ENCODE measurements at regions not wholly inside any gene's neighbourhood (a gene's known extent, or its start where the extent isn't known, plus 50 kb on each side); places are given as distances from the start of the nearest gene placed in this dataset.

- no peak for DNase-seq
These were observed 255.9 kb downstream of the FAT3 start for GRCh38 chr11:92480499-92480898.

- DNase-seq, result no peak
These were observed 258.0 kb downstream of the FAT3 start for GRCh38 chr11:92482492-92483060.

- no peak for DNase-seq
These were observed 260.0 kb downstream of the FAT3 start for GRCh38 chr11:92484570-92484969.

GRCh38 chr11:92489826-92490399 lies 265.3 kb downstream of the FAT3 start:
- DNase-seq, result no peak

GRCh38 chr11:92492372-92492771 lies 267.8 kb downstream of the FAT3 start:
- no peak for DNase-seq

GRCh38 chr11:92495107-92495793 lies 270.6 kb downstream of the FAT3 start:
- DNase-seq, result no peak

- no peak for DNase-seq
These were observed 275.8 kb downstream of the FAT3 start for GRCh38 chr11:92500453-92500852.

- DNase-seq, result no peak
These were observed 276.6 kb downstream of the FAT3 start for GRCh38 chr11:92501066-92501739.

GRCh38 chr11:92504004-92504403 lies 279.4 kb downstream of the FAT3 start:
- no peak for DNase-seq

- no peak for DNase-seq
These were observed 279.9 kb downstream of the FAT3 start for GRCh38 chr11:92504534-92504933.

- no peak for DNase-seq
These were observed 281.1 kb downstream of the FAT3 start for GRCh38 chr11:92505689-92506088.

GRCh38 chr11:92506809-92507336 lies 282.3 kb downstream of the FAT3 start:
- DNase-seq, result no peak

GRCh38 chr11:92510591-92510990 lies 286.0 kb downstream of the FAT3 start:
- DNase-seq, result no peak

GRCh38 chr11:92511522-92512203 lies 287.0 kb downstream of the FAT3 start:
- no peak for DNase-seq

GRCh38 chr11:92512204-92512569 lies 287.6 kb downstream of the FAT3 start:
- DNase-seq, result no peak

GRCh38 chr11:92523611-92524010 lies 299.0 kb downstream of the FAT3 start:
- DNase-seq, result no peak

- DNase-seq, result no peak
These were observed 299.9 kb downstream of the FAT3 start for GRCh38 chr11:92524542-92524941.

- no peak for DNase-seq
These were observed 302.8 kb downstream of the FAT3 start for GRCh38 chr11:92527467-92527866.

GRCh38 chr11:92528001-92528400 lies 303.4 kb downstream of the FAT3 start:
- no peak for DNase-seq

- no peak for DNase-seq
These were observed 306.6 kb downstream of the FAT3 start for GRCh38 chr11:92531065-92531739.

- no peak for DNase-seq
These were observed 309.2 kb downstream of the FAT3 start for GRCh38 chr11:92533657-92534335.
